GM23338 (cell line): ENCODE measurements at regions not wholly inside any gene's neighbourhood (a gene's known extent, or its start where the extent isn't known, plus 50 kb on each side); places are given as distances from the start of the nearest gene placed in this dataset.

Source experiments
- CREB1 ChIP-seq: fragments of 250-450 bp; sonication (Bioruptor Pico); IDR thresholded peaks from 2 replicates; pipeline ENCODE4 v1.5.0; 2020; ENCODE audit warnings: low read depth, mild to moderate bottlenecking, moderate library complexity
- POLR2AphosphoS5 ChIP-seq: IDR thresholded peaks from 2 replicates; pipeline ENCODE4 v1.6.1; 2016; ENCODE audit warnings: antibody characterized with exemption, low read depth
- TF ChIP-seq, protein P1 (sequence below), 2 experiments: fragments of 200-600 bp in 1 of 2; sonication (generic) in 1 of 2; conservative IDR thresholded peaks; 2 replicates each; pipeline versions ENCODE4 v1.5.1 to v1.6.1; 2016 to 2017; ENCODE audit warnings: antibody characterized with exemption in 2 of 2, low read depth in 2 of 2, mild to moderate bottlenecking in 2 of 2, moderate library complexity in 1 of 2
- TF ChIP-seq, protein P2 (sequence below): fragments of 250-450 bp; sonication (Bioruptor Pico); IDR thresholded peaks from 2 replicates; pipeline ENCODE4 v1.5.0; 2020; ENCODE audit warnings: mild to moderate bottlenecking, moderate library complexity

DNA sequence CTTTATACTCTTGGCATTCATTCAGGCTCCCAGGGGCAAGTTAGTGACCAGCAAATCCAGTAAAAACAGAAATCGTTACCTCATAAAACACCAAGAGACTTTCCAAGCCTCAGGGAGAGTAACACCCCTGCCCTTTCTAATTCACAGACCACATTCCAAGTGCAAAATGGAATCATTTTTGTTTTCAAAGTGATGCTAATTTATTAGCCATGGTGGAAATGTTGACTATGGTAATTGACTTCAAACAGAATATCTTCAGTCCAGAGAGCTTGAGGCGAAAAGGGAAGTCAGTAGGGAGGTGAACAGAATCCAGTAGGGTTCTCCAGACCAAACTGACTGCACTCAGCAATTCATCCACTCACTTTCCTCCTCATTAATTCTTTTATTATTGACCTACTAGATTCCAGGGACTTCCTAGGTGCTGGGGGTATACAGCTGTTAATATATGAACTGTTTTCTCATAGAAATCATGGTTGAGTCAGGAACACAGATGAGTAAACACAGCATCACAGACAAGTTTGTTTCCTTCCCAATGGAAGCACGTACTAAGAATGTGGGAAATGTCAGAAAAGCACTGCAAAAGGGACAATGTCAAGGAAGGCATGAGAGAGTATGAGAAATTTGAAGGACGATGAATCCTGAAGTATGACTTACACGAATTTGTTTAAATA is 388.5 kb upstream of the C1orf87 start:
- TF ChIP-seq, protein P1, sequence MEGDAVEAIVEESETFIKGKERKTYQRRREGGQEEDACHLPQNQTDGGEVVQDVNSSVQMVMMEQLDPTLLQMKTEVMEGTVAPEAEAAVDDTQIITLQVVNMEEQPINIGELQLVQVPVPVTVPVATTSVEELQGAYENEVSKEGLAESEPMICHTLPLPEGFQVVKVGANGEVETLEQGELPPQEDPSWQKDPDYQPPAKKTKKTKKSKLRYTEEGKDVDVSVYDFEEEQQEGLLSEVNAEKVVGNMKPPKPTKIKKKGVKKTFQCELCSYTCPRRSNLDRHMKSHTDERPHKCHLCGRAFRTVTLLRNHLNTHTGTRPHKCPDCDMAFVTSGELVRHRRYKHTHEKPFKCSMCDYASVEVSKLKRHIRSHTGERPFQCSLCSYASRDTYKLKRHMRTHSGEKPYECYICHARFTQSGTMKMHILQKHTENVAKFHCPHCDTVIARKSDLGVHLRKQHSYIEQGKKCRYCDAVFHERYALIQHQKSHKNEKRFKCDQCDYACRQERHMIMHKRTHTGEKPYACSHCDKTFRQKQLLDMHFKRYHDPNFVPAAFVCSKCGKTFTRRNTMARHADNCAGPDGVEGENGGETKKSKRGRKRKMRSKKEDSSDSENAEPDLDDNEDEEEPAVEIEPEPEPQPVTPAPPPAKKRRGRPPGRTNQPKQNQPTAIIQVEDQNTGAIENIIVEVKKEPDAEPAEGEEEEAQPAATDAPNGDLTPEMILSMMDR (conservative IDR thresholded peaks at IDR 0.05; ENCODE audit: low read depth in 2 of 2): no peak
- no peak for TF ChIP-seq CREB1 (CRISPR knock-in tag)
- no peak for TF ChIP-seq POLR2AphosphoS5
- TF ChIP-seq, protein P2, sequence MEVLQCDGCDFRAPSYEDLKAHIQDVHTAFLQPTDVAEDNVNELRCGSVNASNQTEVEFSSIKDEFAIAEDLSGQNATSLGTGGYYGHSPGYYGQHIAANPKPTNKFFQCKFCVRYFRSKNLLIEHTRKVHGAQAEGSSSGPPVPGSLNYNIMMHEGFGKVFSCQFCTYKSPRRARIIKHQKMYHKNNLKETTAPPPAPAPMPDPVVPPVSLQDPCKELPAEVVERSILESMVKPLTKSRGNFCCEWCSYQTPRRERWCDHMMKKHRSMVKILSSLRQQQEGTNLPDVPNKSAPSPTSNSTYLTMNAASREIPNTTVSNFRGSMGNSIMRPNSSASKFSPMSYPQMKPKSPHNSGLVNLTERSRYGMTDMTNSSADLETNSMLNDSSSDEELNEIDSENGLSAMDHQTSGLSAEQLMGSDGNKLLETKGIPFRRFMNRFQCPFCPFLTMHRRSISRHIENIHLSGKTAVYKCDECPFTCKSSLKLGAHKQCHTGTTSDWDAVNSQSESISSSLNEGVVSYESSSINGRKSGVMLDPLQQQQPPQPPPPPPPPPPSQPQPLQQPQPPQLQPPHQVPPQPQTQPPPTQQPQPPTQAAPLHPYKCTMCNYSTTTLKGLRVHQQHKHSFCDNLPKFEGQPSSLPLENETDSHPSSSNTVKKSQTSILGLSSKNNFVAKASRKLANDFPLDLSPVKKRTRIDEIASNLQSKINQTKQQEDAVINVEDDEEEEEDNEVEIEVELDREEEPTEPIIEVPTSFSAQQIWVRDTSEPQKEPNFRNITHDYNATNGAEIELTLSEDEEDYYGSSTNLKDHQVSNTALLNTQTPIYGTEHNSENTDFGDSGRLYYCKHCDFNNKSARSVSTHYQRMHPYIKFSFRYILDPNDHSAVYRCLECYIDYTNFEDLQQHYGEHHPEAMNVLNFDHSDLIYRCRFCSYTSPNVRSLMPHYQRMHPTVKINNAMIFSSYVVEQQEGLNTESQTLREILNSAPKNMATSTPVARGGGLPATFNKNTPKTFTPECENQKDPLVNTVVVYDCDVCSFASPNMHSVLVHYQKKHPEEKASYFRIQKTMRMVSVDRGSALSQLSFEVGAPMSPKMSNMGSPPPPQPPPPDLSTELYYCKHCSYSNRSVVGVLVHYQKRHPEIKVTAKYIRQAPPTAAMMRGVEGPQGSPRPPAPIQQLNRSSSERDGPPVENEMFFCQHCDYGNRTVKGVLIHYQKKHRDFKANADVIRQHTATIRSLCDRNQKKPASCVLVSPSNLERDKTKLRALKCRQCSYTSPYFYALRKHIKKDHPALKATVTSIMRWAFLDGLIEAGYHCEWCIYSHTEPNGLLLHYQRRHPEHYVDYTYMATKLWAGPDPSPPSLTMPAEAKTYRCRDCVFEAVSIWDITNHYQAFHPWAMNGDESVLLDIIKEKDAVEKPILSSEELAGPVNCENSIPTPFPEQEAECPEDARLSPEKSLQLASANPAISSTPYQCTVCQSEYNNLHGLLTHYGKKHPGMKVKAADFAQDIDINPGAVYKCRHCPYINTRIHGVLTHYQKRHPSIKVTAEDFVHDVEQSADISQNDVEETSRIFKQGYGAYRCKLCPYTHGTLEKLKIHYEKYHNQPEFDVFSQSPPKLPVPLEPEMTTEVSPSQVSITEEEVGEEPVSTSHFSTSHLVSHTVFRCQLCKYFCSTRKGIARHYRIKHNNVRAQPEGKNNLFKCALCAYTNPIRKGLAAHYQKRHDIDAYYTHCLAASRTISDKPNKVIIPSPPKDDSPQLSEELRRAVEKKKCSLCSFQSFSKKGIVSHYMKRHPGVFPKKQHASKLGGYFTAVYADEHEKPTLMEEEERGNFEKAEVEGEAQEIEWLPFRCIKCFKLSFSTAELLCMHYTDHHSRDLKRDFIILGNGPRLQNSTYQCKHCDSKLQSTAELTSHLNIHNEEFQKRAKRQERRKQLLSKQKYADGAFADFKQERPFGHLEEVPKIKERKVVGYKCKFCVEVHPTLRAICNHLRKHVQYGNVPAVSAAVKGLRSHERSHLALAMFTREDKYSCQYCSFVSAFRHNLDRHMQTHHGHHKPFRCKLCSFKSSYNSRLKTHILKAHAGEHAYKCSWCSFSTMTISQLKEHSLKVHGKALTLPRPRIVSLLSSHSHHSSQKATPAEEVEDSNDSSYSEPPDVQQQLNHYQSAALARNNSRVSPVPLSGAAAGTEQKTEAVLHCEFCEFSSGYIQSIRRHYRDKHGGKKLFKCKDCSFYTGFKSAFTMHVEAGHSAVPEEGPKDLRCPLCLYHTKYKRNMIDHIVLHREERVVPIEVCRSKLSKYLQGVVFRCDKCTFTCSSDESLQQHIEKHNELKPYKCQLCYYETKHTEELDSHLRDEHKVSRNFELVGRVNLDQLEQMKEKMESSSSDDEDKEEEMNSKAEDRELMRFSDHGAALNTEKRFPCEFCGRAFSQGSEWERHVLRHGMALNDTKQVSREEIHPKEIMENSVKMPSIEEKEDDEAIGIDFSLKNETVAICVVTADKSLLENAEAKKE (CRISPR knock-in tag): no peak
